ENCODE measurements at regions not wholly inside any gene's neighbourhood (a gene's known extent, or its start where the extent isn't known, plus 50 kb on each side); places are given as distances from the start of the nearest gene placed in this dataset.

DNA sequence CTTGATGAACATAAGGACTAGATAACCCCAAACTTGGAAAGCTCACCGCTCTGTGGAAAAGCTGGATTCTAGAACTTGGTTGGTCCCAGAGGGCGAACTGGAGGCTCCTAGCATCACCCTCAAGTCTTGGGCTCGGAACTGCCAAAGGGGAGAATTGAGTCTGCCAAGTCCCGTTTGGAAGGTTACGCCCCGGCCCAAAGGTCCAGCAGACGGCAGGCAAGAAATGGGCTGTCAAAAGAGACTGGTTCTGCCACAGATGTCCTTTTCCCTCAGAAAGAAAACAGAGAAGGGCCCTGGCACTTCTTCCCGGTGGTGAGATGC, 182.2 kb downstream of the ANAPC1 start:
- DNase-seq (ENCODE audit: low read depth, low spot score), result no peak
- TF ChIP-seq, protein P1, sequence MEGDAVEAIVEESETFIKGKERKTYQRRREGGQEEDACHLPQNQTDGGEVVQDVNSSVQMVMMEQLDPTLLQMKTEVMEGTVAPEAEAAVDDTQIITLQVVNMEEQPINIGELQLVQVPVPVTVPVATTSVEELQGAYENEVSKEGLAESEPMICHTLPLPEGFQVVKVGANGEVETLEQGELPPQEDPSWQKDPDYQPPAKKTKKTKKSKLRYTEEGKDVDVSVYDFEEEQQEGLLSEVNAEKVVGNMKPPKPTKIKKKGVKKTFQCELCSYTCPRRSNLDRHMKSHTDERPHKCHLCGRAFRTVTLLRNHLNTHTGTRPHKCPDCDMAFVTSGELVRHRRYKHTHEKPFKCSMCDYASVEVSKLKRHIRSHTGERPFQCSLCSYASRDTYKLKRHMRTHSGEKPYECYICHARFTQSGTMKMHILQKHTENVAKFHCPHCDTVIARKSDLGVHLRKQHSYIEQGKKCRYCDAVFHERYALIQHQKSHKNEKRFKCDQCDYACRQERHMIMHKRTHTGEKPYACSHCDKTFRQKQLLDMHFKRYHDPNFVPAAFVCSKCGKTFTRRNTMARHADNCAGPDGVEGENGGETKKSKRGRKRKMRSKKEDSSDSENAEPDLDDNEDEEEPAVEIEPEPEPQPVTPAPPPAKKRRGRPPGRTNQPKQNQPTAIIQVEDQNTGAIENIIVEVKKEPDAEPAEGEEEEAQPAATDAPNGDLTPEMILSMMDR (IDR thresholded peaks at IDR 0.05; ENCODE audit: low read depth, low read length), result no peak
- in situ Hi-C loops (cut with HindIII; ENCODE audit: low sequenced_read_pairs), result no loop called here
- no peak overlapping the region for H3K4me3 ChIP-seq (ENCODE audit: low read depth, low read length)

DNA sequence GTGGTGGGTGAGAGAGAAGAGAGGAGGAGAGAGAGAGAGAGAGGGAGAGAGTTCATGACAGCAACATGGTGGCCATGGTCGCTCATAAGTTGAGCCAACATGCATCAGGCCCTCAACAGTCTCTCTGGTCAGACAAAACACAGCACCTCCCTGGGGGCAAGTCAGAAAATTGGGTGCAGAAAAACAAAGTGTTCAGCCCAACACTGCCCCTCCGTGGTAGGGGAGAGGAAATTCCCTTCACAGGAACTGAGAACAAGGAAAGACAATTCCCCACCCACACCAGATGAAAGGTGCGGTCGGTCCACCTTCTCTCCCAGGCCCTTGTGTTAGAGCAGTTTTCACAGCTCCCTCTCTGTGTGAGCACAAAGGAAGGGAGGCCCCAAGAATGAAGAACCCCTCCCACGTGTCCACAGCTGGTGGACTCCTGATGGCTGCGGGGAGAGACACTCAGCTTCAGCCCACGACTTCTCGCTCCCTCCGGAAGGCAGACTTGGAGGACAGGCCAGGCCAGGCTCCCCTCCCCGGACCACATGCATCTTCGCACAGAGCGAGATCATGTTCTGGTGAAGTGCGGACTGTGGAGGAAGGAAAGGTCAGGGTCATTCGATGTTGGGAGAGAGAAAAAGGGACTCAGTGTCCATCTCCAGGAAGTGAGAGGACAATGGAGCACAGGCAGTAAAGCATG, 181.7 kb downstream of the ANAPC1 start:
- DNase-seq (ENCODE audit: low read depth, low spot score), result peak; percentile 53
- TF ChIP-seq, protein P1 (IDR thresholded peaks at IDR 0.05; ENCODE audit: low read depth, low read length), result peak; percentile 72
- H3K4me3 ChIP-seq (ENCODE audit: low read depth, low read length), result no peak overlapping the region
- in situ Hi-C loops (cut with HindIII; ENCODE audit: low sequenced_read_pairs), result no loop called here

DNA sequence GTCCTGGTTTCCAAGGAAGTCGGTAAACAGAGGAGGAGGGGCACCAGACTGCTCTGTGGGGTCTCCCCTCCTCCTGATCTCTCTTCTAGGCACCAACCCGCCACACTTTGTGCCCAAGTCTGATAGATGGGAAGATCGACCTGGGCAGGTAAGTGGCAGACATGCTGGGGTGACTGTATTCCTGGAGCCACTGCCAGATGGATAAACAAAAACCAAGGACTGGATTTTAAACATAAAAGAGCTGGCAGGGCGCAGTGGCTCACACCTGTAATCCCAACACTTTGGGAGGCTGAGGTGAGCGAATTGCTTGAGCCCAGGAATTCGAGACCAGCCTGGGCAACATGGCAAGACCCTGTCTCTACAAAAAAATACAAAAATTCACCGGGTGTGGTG, 181.2 kb downstream of the ANAPC1 start:
- in situ Hi-C loops (cut with HindIII; ENCODE audit: low sequenced_read_pairs), result no loop called here
- no peak overlapping the region for H3K4me3 ChIP-seq (ENCODE audit: low read depth, low read length)
- DNase-seq (ENCODE audit: low read depth, low spot score), result no peak
- TF ChIP-seq, protein P1 (IDR thresholded peaks at IDR 0.05; ENCODE audit: low read depth, low read length), result no peak

DNA sequence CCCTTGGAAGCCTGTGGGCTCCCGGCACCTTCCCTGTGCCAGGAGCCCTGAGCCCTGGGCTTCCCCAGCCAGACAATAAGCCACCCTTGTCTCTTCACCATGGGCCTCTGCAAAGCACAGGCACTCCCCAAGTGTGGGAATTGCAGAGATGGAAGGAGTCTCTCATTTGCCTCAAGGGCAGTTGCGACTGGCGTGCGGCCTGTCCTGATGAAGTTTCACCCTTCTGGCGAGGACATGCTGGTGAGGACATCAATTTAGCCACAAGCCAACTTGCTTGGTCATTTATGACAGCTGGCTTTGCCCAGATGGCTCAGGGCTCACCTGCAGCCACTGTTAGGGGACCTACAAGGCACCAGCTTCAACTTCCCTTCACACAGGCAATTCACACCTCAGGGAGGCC, 180.2 kb downstream of the ANAPC1 start:
- TF ChIP-seq, protein P1 (IDR thresholded peaks at IDR 0.05; ENCODE audit: low read depth, low read length), result no peak
- in situ Hi-C loops (cut with HindIII; ENCODE audit: low sequenced_read_pairs), result no loop called here
- H3K4me3 ChIP-seq (ENCODE audit: low read depth, low read length), result no peak overlapping the region
- no peak for DNase-seq (ENCODE audit: low read depth, low spot score)

DNA sequence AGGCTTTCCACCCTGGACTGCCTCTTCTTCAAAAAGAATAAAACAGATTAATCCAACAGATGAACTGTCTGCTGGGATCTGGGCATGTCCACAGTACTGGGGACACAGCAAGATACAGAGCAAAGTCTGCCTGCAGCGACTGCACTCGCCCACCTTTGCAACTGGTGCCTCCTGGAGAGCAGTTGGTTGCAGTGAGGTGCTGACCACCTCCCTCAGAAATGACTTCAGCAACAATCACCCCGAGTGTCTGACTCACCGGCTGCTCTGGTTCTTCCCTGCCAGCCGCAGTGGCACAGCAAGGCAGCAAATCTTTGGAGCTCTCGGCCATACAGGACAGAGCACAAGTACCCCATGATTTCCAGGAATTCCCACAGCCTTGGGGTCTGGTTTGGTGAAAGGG, 179.7 kb downstream of the ANAPC1 start:
- in situ Hi-C loops (cut with HindIII; ENCODE audit: low sequenced_read_pairs), result no loop called here
- TF ChIP-seq, protein P1 (IDR thresholded peaks at IDR 0.05; ENCODE audit: low read depth, low read length), result no peak
- H3K4me3 ChIP-seq (ENCODE audit: low read depth, low read length), result no peak overlapping the region
- DNase-seq (ENCODE audit: low read depth, low spot score), result peak; percentile 79

DNA sequence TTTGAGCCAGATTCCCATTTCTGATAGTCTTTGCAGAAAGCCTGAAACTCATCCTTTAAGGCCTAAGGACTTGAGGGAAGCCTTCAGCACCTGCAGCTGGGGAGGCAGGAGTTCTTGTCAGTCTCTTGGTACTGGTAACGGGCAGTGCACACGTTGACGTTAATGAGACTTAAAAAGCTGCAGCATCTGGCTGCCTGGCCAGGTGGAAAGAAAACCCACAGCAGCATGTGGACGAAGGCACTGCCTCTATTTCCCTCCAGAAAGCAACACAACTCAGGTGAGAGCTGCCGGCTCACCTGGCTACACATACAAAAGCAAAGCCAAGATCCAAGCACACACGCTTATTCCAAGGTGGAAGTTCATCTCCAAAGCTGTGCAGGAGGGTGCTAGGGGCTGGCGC, 178.8 kb downstream of the ANAPC1 start:
- in situ Hi-C loops (cut with HindIII; ENCODE audit: low sequenced_read_pairs), result no loop called here
- TF ChIP-seq, protein P1 (IDR thresholded peaks at IDR 0.05; ENCODE audit: low read depth, low read length), result no peak
- no peak for DNase-seq (ENCODE audit: low read depth, low spot score)
- H3K4me3 ChIP-seq (ENCODE audit: low read depth, low read length), result no peak overlapping the region

All from astrocyte of the spinal cord (primary cell).